Trophoblast cell (in vitro differentiated cells and primary cell): ENCODE measurements at regions not wholly inside any gene's neighbourhood (a gene's known extent, or its start where the extent isn't known, plus 50 kb on each side); places are given as distances from the start of the nearest gene placed in this dataset.

ENCODE experiments used
- DNase-seq, 2 donors: peaks; one replicate each; pipeline ENCODE4 v3.0.0-alpha.2; 2016
- H2AFZ ChIP-seq: 2 replicates; pipeline ENCODE4 v1.6.1; 2013; ENCODE audit warnings: low read length, moderate library complexity, mild to moderate bottlenecking; ENCODE audit not compliant: insufficient read depth, poor library complexity
- H2AK5ac ChIP-seq: 2 replicates; pipeline ENCODE4 v1.6.1; 2013; ENCODE audit warnings: mild to moderate bottlenecking, low read length
- H2BK120ac ChIP-seq: 2 replicates; pipeline ENCODE4 v1.6.1; 2013; ENCODE audit warnings: low read length, mild to moderate bottlenecking, moderate library complexity; ENCODE audit not compliant: insufficient read depth, poor library complexity
- H2BK12ac ChIP-seq: 2 replicates; pipeline ENCODE4 v1.6.1; 2013; ENCODE audit warnings: mild to moderate bottlenecking, low read length, moderate library complexity
- H2BK5ac ChIP-seq: 2 replicates; pipeline ENCODE4 v1.6.1; 2013; ENCODE audit warnings: low read length, low read depth, moderate library complexity, mild to moderate bottlenecking; ENCODE audit not compliant: poor library complexity
- H3K14ac ChIP-seq: 2 replicates; pipeline ENCODE4 v1.6.1; 2013; ENCODE audit warnings: mild to moderate bottlenecking, low read length
- H3K18ac ChIP-seq: 2 replicates; pipeline ENCODE4 v1.6.1; 2013; ENCODE audit warnings: mild to moderate bottlenecking, low read length
- H3K23ac ChIP-seq: 2 replicates; pipeline ENCODE4 v1.6.1; 2013; ENCODE audit warnings: low read length
- H3K27ac ChIP-seq: 2 replicates; pipeline ENCODE4 v1.5.1; 2013; ENCODE audit warnings: low read depth, mild to moderate bottlenecking, inconsistent platforms, low read length, moderate library complexity
- H3K27me3 ChIP-seq: 2 replicates; pipeline ENCODE4 v1.6.1; 2013; ENCODE audit warnings: inconsistent platforms, mild to moderate bottlenecking, low read length, moderate library complexity; ENCODE audit not compliant: insufficient read depth
- H3K36me3 ChIP-seq, 2 experiments: 1 replicate in 1 of 2; 2 replicates in 1 of 2; pipeline ENCODE4 v1.6.1; 2013; ENCODE audit warnings: low read length in 2 of 2, mild to moderate bottlenecking in 2 of 2, moderate library complexity in 1 of 2; ENCODE audit not compliant: insufficient read depth in 2 of 2, control insufficient read depth in 1 of 2
- H3K4ac ChIP-seq: 2 replicates; pipeline ENCODE4 v1.6.1; 2013; ENCODE audit warnings: low read depth, mild to moderate bottlenecking, low read length, moderate library complexity
- H3K4me1 ChIP-seq, 2 experiments: 1 replicate in 1 of 2; 2 replicates in 1 of 2; pipeline ENCODE4 v1.6.1; 2013; ENCODE audit warnings: low read length in 2 of 2, mild to moderate bottlenecking in 2 of 2, moderate library complexity in 1 of 2; ENCODE audit not compliant: insufficient read depth in 2 of 2, control insufficient read depth in 1 of 2
- H3K4me2 ChIP-seq: 2 replicates; pipeline ENCODE4 v1.6.1; 2013; ENCODE audit warnings: inconsistent platforms, mild to moderate bottlenecking, low read length, moderate library complexity
- H3K4me3 ChIP-seq: 2 replicates; pipeline ENCODE4 v1.5.1; 2013; ENCODE audit warnings: mild to moderate bottlenecking, low read depth, low read length, inconsistent platforms
- H3K79me1 ChIP-seq: one replicate; pipeline ENCODE4 v1.6.1; 2013; ENCODE audit warnings: low read length
- H3K79me2 ChIP-seq: 2 replicates; pipeline ENCODE4 v1.6.1; 2013; ENCODE audit warnings: low read length, mild to moderate bottlenecking; ENCODE audit not compliant: control insufficient read depth, insufficient read depth, poor library complexity
- H3K9ac ChIP-seq: 2 replicates; pipeline ENCODE4 v1.6.1; 2013; ENCODE audit warnings: mild to moderate bottlenecking, low read length
- H3K9me3 ChIP-seq: 2 replicates; pipeline ENCODE4 v1.6.1; 2013; ENCODE audit warnings: low read depth, mild to moderate bottlenecking, control low read depth, inconsistent platforms, low read length; ENCODE audit not compliant: insufficient read depth
- H4K12ac ChIP-seq: 2 replicates; pipeline ENCODE4 v1.6.1; 2013; ENCODE audit warnings: low read depth, mild to moderate bottlenecking, low read length, moderate library complexity
- H4K8ac ChIP-seq: 2 replicates; pipeline ENCODE4 v1.6.1; 2013; ENCODE audit warnings: low read depth, mild to moderate bottlenecking, low read length, moderate library complexity
- H4K91ac ChIP-seq: one replicate; pipeline ENCODE4 v1.6.1; 2013; ENCODE audit warnings: low read depth, mild to moderate bottlenecking, low read length, moderate library complexity
- WGBS: extraction: QIAGEN DNeasy Blood & Tissue Kit; methylation state at CpG from one replicate; pipeline ENCODE4 v1.1.7; 2013; ENCODE audit warnings: missing lambda C conversion rate; ENCODE audit not compliant: insufficient read length, insufficient coverage; ENCODE audit errors: extremely low coverage; 5-methylcytosine and 5-hydroxymethylcytosine counted together

- no peak overlapping the region for H3K27ac ChIP-seq
- no CpG with 5 or more reads among the region's 2 CpGs for WGBS
- no peaks in the 10 kb centered on the region for H3K27me3 ChIP-seq
- no peaks in the 10 kb centered on the region for H3K4me1 ChIP-seq
- no peak overlapping the region for H3K23ac ChIP-seq
- no peaks in the 10 kb centered on the region for H3K79me1 ChIP-seq
- H3K36me3 ChIP-seq: no peaks in the 10 kb centered on the region
- H3K4ac ChIP-seq: no peak overlapping the region
- no peak overlapping the region for H2BK5ac ChIP-seq
- H3K4me2 ChIP-seq: no peak overlapping the region
- H3K4me3 ChIP-seq: no peak overlapping the region
- no peak overlapping the region for H2AFZ ChIP-seq
- H2AK5ac ChIP-seq: no peak overlapping the region
- H3K9ac ChIP-seq: no peak overlapping the region
- no peak overlapping the region for H4K12ac ChIP-seq
- H3K9me3 ChIP-seq: no peaks in the 10 kb centered on the region
- DNase-seq: no peak
- no peaks in the 10 kb centered on the region for H3K79me2 ChIP-seq
- no peak overlapping the region for H2BK12ac ChIP-seq
- H2BK120ac ChIP-seq: no peak overlapping the region
- no peak overlapping the region for H4K8ac ChIP-seq
- H3K18ac ChIP-seq: no peak overlapping the region
- H4K91ac ChIP-seq: no peak overlapping the region
- H3K14ac ChIP-seq: no peak overlapping the region
Measured at GRCh38 chr2:19043893-19044292, 314.5 kb downstream of the OSR1 start.

GRCh38 chr2:19041434-19042041 is 316.9 kb downstream of the OSR1 start:
- Histone ChIP-seq H2AFZ (no peak overlapping the region), H3K79me1 (no peaks in the 10 kb centered on the region), H3K18ac (no peak overlapping the region), H3K36me3 (no peaks in the 10 kb centered on the region), H3K4me3 (no peak overlapping the region), H2BK12ac (no peak overlapping the region), H2BK5ac (no peak overlapping the region), H3K14ac (no peak overlapping the region), H3K23ac (no peak overlapping the region), H4K8ac (no peak overlapping the region), H3K27ac (no peak overlapping the region), H2BK120ac (no peak overlapping the region), H3K4me2 (no peak overlapping the region), H4K91ac (no peak overlapping the region), H3K27me3 (no peaks in the 10 kb centered on the region), H3K9ac (no peak overlapping the region), H3K9me3 (no peaks in the 10 kb centered on the region), H4K12ac (no peak overlapping the region), H3K79me2 (no peaks in the 10 kb centered on the region), H3K4me1 (no peaks in the 10 kb centered on the region), H2AK5ac (no peak overlapping the region), H3K4ac (no peak overlapping the region)
- DNase-seq: no peak
- no CpG with 5 or more reads among the region's 5 CpGs for WGBS

GRCh38 chr2:19038071-19039015 is 320.1 kb downstream of the OSR1 start:
- H3K4ac ChIP-seq: no peak overlapping the region
- H3K79me1 ChIP-seq: no peaks in the 10 kb centered on the region
- H3K9ac ChIP-seq: no peak overlapping the region
- WGBS: no CpG with 5 or more reads among the region's 3 CpGs
- no peak overlapping the region for H3K18ac ChIP-seq
- no peaks in the 10 kb centered on the region for H3K79me2 ChIP-seq
- no peak for DNase-seq
- no peak overlapping the region for H4K8ac ChIP-seq
- H2AK5ac ChIP-seq: no peak overlapping the region
- H3K36me3 ChIP-seq: no peaks in the 10 kb centered on the region
- H4K91ac ChIP-seq: no peak overlapping the region
- H3K27me3 ChIP-seq: no peaks in the 10 kb centered on the region
- no peak overlapping the region for H3K14ac ChIP-seq
- H2BK12ac ChIP-seq: no peak overlapping the region
- no peak overlapping the region for H4K12ac ChIP-seq
- H3K4me3 ChIP-seq: no peak overlapping the region
- H3K4me1 ChIP-seq: no peaks in the 10 kb centered on the region
- no peak overlapping the region for H3K23ac ChIP-seq
- no peak overlapping the region for H3K4me2 ChIP-seq
- no peak overlapping the region for H2AFZ ChIP-seq
- no peak overlapping the region for H3K27ac ChIP-seq
- H2BK120ac ChIP-seq: no peak overlapping the region
- no peaks in the 10 kb centered on the region for H3K9me3 ChIP-seq
- H2BK5ac ChIP-seq: no peak overlapping the region

GRCh38 chr2:19036091-19036490 is 322.3 kb downstream of the OSR1 start:
- H3K36me3 ChIP-seq: no peaks in the 10 kb centered on the region
- no peak overlapping the region for H3K14ac ChIP-seq
- no peak for DNase-seq

More at GRCh38 chr2:19036091-19036490, 322.3 kb downstream of the OSR1 start:
- H3K9ac ChIP-seq: no peak overlapping the region
- H3K79me2 ChIP-seq: no peaks in the 10 kb centered on the region
- no peak overlapping the region for H2BK120ac ChIP-seq
- H3K4me1 ChIP-seq: no peaks in the 10 kb centered on the region
- H4K12ac ChIP-seq: no peak overlapping the region
- no peaks in the 10 kb centered on the region for H3K27me3 ChIP-seq
- no peak overlapping the region for H3K18ac ChIP-seq
- no peak overlapping the region for H3K4me2 ChIP-seq
- no peaks in the 10 kb centered on the region for H3K79me1 ChIP-seq
- no peak overlapping the region for H3K27ac ChIP-seq
- no peak overlapping the region for H2AK5ac ChIP-seq
- no peak overlapping the region for H2BK12ac ChIP-seq
- H3K9me3 ChIP-seq: no peaks in the 10 kb centered on the region
- no peak overlapping the region for H2BK5ac ChIP-seq
- no peak overlapping the region for H4K8ac ChIP-seq
- H3K23ac ChIP-seq: no peak overlapping the region
- H4K91ac ChIP-seq: no peak overlapping the region
- no peak overlapping the region for H3K4ac ChIP-seq
- no peak overlapping the region for H2AFZ ChIP-seq
- H3K4me3 ChIP-seq: no peak overlapping the region
